ENCODE measurements at regions not wholly inside any gene's neighbourhood (a gene's known extent, or its start where the extent isn't known, plus 50 kb on each side); places are given as distances from the start of the nearest gene placed in this dataset.

DNA sequence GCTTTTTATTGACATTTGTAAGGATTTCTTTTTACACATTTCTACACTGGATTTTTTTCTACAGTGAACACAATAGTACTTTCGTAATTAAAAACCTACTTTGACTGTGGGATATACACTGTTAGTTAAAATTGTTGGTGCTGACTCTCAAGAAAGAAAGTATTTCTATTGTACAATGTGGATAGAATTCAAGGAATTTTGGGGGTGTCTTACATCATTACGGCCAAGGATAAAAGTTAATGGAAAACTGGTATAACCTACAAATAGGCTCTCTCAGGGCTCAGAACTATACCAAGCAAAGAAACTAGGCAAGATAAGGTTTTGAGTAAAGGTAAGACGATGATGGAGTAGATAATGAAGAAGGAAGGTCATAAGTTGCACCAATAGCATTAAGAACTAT, 198.4 kb upstream of the PARD3B start:
- TF ChIP-seq EP300 (IDR thresholded peaks at IDR 0.05; ENCODE audit: low read depth) (no peak), POLR2AphosphoS5 (IDR thresholded peaks at IDR 0.05) (no peak), POLR2A (IDR thresholded peaks at IDR 0.05) (no peak)
- TF ChIP-seq, protein P1, sequence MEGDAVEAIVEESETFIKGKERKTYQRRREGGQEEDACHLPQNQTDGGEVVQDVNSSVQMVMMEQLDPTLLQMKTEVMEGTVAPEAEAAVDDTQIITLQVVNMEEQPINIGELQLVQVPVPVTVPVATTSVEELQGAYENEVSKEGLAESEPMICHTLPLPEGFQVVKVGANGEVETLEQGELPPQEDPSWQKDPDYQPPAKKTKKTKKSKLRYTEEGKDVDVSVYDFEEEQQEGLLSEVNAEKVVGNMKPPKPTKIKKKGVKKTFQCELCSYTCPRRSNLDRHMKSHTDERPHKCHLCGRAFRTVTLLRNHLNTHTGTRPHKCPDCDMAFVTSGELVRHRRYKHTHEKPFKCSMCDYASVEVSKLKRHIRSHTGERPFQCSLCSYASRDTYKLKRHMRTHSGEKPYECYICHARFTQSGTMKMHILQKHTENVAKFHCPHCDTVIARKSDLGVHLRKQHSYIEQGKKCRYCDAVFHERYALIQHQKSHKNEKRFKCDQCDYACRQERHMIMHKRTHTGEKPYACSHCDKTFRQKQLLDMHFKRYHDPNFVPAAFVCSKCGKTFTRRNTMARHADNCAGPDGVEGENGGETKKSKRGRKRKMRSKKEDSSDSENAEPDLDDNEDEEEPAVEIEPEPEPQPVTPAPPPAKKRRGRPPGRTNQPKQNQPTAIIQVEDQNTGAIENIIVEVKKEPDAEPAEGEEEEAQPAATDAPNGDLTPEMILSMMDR (IDR thresholded peaks at IDR 0.05): no peak
